ENCODE measurements at regions not wholly inside any gene's neighbourhood (a gene's known extent, or its start where the extent isn't known, plus 50 kb on each side); places are given as distances from the start of the nearest gene placed in this dataset.

GRCh38 chr20:6524305-6524704 is 243.2 kb upstream of the BMP2 start:
- Histone ChIP-seq H3K27ac (ENCODE audit: low read length) (no peak overlapping the region), H3K4me3 (ENCODE audit: low read length) (no peak overlapping the region), H3K27me3 (ENCODE audit: insufficient read depth, low read length) (no peaks in the 10 kb centered on the region), H3K9me3 (ENCODE audit: insufficient read depth, low read depth, low read length) (no peaks in the 10 kb centered on the region; the same call in 1 of the 2 replicates), H3K4me1 (ENCODE audit: insufficient read depth, low read length) (no peaks in the 10 kb centered on the region), H3K9ac (ENCODE audit: low read depth, low read length) (no peak overlapping the region), H3K36me3 (ENCODE audit: insufficient read depth, low read depth, low read length) (no peaks in the 10 kb centered on the region)

- no peaks in the 10 kb centered on the region for H3K4me1 ChIP-seq (ENCODE audit: insufficient read depth, low read length)
Measured at GRCh38 chr20:6519556-6519955, 247.9 kb upstream of the BMP2 start.

DNA sequence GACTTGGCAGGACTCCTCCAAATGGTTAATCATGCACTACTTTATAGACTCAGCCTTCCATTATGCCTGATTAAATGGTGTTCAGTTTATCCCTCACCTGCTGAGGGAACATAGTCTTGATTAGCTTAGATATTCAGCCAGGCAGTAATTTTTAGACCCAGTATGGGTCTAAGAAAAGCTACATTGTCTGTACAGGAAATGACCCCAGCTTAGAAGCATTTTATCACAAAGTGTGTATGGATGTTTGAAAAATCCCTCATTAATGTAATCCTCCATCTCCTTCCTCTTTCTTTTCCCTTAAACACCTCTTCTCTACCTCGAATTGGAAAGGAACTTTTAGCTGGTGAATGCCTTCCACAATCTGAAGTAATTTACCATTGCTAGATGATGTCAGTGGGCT is 252.2 kb upstream of the BMP2 start:
- Histone ChIP-seq H3K9ac (ENCODE audit: low read depth, low read length) (no peak overlapping the region), H3K27ac (ENCODE audit: low read length) (no peak overlapping the region), H3K36me3 (ENCODE audit: insufficient read depth, low read depth, low read length) (no peaks in the 10 kb centered on the region), H3K4me3 (ENCODE audit: low read length) (no peak overlapping the region), H3K9me3 (ENCODE audit: insufficient read depth, low read depth, low read length) (no peaks in the 10 kb centered on the region; the same call in 1 of the 2 replicates), H3K4me1 (ENCODE audit: insufficient read depth, low read length) (no peaks in the 10 kb centered on the region), H3K27me3 (ENCODE audit: insufficient read depth, low read length) (no peaks in the 10 kb centered on the region)

More at GRCh38 chr20:6519556-6519955, 247.9 kb upstream of the BMP2 start:
- no peaks in the 10 kb centered on the region for H3K36me3 ChIP-seq (ENCODE audit: insufficient read depth, low read depth, low read length)
- no peak overlapping the region for H3K27ac ChIP-seq (ENCODE audit: low read length)
- H3K27me3 ChIP-seq (ENCODE audit: insufficient read depth, low read length), result no peaks in the 10 kb centered on the region
- H3K4me3 ChIP-seq (ENCODE audit: low read length), result no peak overlapping the region
- no peaks in the 10 kb centered on the region; the same call in 1 of the 2 replicates for H3K9me3 ChIP-seq (ENCODE audit: insufficient read depth, low read depth, low read length)
- H3K9ac ChIP-seq (ENCODE audit: low read depth, low read length), result no peak overlapping the region

GRCh38 chr20:6513599-6513998 is 253.9 kb upstream of the BMP2 start:
- Histone ChIP-seq H3K4me3 (ENCODE audit: low read length) (no peak overlapping the region), H3K36me3 (ENCODE audit: insufficient read depth, low read depth, low read length) (no peaks in the 10 kb centered on the region), H3K9ac (ENCODE audit: low read depth, low read length) (no peak overlapping the region), H3K4me1 (ENCODE audit: insufficient read depth, low read length) (no peaks in the 10 kb centered on the region), H3K9me3 (ENCODE audit: insufficient read depth, low read depth, low read length) (no peaks in the 10 kb centered on the region; the same call in 1 of the 2 replicates), H3K27ac (ENCODE audit: low read length) (no peak overlapping the region), H3K27me3 (ENCODE audit: insufficient read depth, low read length) (no peaks in the 10 kb centered on the region)

DNA sequence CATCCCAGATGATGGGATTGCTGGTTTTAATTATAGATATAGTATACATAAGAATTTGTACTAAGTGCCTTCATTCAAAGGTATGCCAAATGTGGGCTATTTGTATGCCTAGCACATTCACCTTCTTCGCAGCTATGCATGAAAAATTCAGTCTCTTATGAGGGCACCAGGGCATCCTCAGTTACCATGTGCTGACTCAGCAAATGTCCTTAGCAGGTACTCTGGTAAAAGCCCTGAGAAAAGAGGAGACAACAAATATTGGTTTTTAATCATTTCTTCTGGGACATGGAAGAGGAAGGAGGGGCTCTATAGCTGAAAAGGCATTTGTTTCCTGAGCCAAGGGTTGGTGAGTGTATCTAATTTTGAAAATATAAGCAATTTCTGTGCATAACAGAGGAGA is 258.1 kb upstream of the BMP2 start:
- no peaks in the 10 kb centered on the region for H3K4me1 ChIP-seq (ENCODE audit: insufficient read depth, low read length)
- no peaks in the 10 kb centered on the region for H3K27me3 ChIP-seq (ENCODE audit: insufficient read depth, low read length)
- H3K4me3 ChIP-seq (ENCODE audit: low read length), result no peak overlapping the region
- H3K9me3 ChIP-seq (ENCODE audit: insufficient read depth, low read depth, low read length), result no peaks in the 10 kb centered on the region; the same call in 1 of the 2 replicates
- H3K9ac ChIP-seq (ENCODE audit: low read depth, low read length), result no peak overlapping the region
- no peak overlapping the region for H3K27ac ChIP-seq (ENCODE audit: low read length)
- no peaks in the 10 kb centered on the region for H3K36me3 ChIP-seq (ENCODE audit: insufficient read depth, low read depth, low read length)

GRCh38 chr20:6506906-6507305 is 260.6 kb upstream of the BMP2 start:
- Histone ChIP-seq H3K27me3 (ENCODE audit: insufficient read depth, low read length) (no peaks in the 10 kb centered on the region), H3K27ac (ENCODE audit: low read length) (no peak overlapping the region), H3K4me1 (ENCODE audit: insufficient read depth, low read length) (no peaks in the 10 kb centered on the region), H3K36me3 (ENCODE audit: insufficient read depth, low read depth, low read length) (no peaks in the 10 kb centered on the region), H3K9ac (ENCODE audit: low read depth, low read length) (no peak overlapping the region), H3K4me3 (ENCODE audit: low read length) (no peak overlapping the region), H3K9me3 (ENCODE audit: insufficient read depth, low read depth, low read length) (no peaks in the 10 kb centered on the region; the same call in 1 of the 2 replicates)

DNA sequence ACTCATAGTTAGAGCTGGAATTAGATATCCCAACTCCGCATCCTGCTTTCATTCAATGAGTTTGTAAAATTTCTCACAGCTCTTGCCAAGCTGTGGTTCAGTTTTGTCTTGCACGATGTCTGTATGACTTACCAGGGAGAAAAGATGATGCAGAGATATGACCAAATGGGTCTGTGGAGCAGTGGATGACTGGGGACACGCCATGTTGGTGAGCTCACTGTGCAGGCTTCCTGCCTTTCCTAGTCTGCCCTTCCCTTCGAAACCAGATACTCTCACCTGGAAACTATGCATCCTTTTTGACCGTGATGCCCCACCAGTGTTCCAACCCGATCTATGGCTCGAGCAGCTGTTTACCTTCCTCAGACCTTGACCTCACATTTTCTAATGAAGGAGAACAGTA is 262.7 kb upstream of the BMP2 start:
- Histone ChIP-seq H3K9me3 (ENCODE audit: insufficient read depth, low read depth, low read length) (no peaks in the 10 kb centered on the region), H3K36me3 (ENCODE audit: insufficient read depth, low read depth, low read length) (no peaks in the 10 kb centered on the region), H3K4me3 (ENCODE audit: low read length) (no peak overlapping the region), H3K27me3 (ENCODE audit: insufficient read depth, low read length) (no peaks in the 10 kb centered on the region), H3K27ac (ENCODE audit: low read length) (no peak overlapping the region), H3K4me1 (ENCODE audit: insufficient read depth, low read length) (no peaks in the 10 kb centered on the region), H3K9ac (ENCODE audit: low read depth, low read length) (no peak overlapping the region)

DNA sequence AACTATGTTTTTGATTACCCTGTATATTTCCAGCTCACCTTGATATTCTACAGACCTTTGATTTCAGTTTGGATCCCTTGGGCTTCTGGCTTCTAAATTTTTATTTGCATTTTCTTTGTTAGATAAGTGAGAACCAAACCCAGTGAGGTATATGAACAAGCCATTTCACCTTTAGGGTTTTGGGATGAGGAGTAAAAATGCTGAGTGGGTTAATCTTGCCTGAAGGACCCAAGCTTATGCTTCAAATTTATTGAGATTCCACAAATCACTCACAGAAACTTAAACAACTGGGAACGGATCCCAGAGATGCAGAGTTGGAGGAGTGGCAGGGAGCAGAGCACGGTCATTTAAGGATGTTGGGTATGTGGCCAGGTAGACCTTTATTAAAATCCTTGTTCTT is 263.3 kb upstream of the BMP2 start:
- Histone ChIP-seq H3K4me3 (ENCODE audit: low read length) (no peak overlapping the region), H3K9ac (ENCODE audit: low read depth, low read length) (no peak overlapping the region), H3K36me3 (ENCODE audit: insufficient read depth, low read depth, low read length) (no peaks in the 10 kb centered on the region), H3K27ac (ENCODE audit: low read length) (no peak overlapping the region), H3K9me3 (ENCODE audit: insufficient read depth, low read depth, low read length) (no peaks in the 10 kb centered on the region), H3K4me1 (ENCODE audit: insufficient read depth, low read length) (no peaks in the 10 kb centered on the region), H3K27me3 (ENCODE audit: insufficient read depth, low read length) (no peaks in the 10 kb centered on the region)

GRCh38 chr20:6502999-6503398 is 264.5 kb upstream of the BMP2 start:
- H3K36me3 ChIP-seq (ENCODE audit: insufficient read depth, low read depth, low read length), result no peaks in the 10 kb centered on the region
- no peaks in the 10 kb centered on the region for H3K4me1 ChIP-seq (ENCODE audit: insufficient read depth, low read length)
- H3K9me3 ChIP-seq (ENCODE audit: insufficient read depth, low read depth, low read length), result 0 out of 2 replicates have a peak, but pooled peaks cover 5% of the 10 kb centered on the region
- H3K9ac ChIP-seq (ENCODE audit: low read depth, low read length), result no peak overlapping the region
- no peaks in the 10 kb centered on the region for H3K27me3 ChIP-seq (ENCODE audit: insufficient read depth, low read length)
- no peak overlapping the region for H3K27ac ChIP-seq (ENCODE audit: low read length)
- H3K4me3 ChIP-seq (ENCODE audit: low read length), result no peak overlapping the region

DNA sequence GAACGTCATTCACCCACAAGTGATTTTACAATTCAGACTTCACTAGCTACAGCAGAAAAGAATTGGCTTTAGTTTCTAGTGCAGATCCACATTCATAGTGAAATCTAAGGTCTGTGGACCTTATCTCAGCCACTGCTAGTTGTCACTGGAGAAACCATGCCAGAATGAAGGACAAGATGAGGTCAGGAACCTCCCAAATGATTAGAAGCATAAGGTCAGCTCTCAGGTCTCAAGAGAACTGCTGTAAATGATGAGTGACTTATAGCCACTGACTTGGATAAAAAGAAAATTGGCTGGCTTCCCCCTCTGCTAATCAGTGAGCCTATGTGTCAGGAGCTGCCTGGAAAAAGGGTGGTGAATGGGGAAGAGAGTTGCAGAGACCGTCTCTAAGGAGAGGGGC is 265.3 kb upstream of the BMP2 start:
- H3K27ac ChIP-seq (ENCODE audit: low read length), result no peak overlapping the region
- 0 out of 2 replicates have a peak, but pooled peaks cover 5% of the 10 kb centered on the region for H3K9me3 ChIP-seq (ENCODE audit: insufficient read depth, low read depth, low read length)
- no peaks in the 10 kb centered on the region for H3K36me3 ChIP-seq (ENCODE audit: insufficient read depth, low read depth, low read length)
- H3K9ac ChIP-seq (ENCODE audit: low read depth, low read length), result no peak overlapping the region
- H3K4me1 ChIP-seq (ENCODE audit: insufficient read depth, low read length), result no peaks in the 10 kb centered on the region
- H3K4me3 ChIP-seq (ENCODE audit: low read length), result no peak overlapping the region
- H3K27me3 ChIP-seq (ENCODE audit: insufficient read depth, low read length), result no peaks in the 10 kb centered on the region

- H3K9me3 ChIP-seq (ENCODE audit: insufficient read depth, low read depth, low read length), result 0 out of 2 replicates have a peak, but pooled peaks cover 5% of the 10 kb centered on the region
- no peaks in the 10 kb centered on the region for H3K36me3 ChIP-seq (ENCODE audit: insufficient read depth, low read depth, low read length)
Measured at GRCh38 chr20:6501061-6501460, 266.4 kb upstream of the BMP2 start.

DNA sequence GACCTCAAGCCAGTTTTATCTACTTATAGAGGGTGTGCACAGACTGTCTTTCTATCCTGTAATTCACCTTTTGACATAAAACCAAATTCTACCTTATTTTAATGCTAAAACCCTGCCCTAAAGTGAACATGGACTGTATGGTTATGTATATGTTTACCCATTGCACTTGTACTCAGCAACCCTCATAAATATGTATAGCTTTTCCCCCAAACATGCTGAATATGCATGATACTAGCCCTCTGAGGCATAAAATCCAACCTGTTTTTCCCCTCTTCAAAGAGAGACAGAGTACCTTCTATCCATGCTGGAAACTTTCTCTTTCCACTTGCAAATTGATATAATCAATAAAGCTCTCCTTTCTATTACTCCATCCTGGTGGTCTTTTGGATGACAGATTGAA is 267.9 kb upstream of the BMP2 start:
- no peaks in the 10 kb centered on the region for H3K27me3 ChIP-seq (ENCODE audit: insufficient read depth, low read length)
- H3K9ac ChIP-seq (ENCODE audit: low read depth, low read length), result no peak overlapping the region
- no peaks in the 10 kb centered on the region for H3K36me3 ChIP-seq (ENCODE audit: insufficient read depth, low read depth, low read length)
- no peak overlapping the region for H3K4me3 ChIP-seq (ENCODE audit: low read length)
- 0 out of 2 replicates have a peak, but pooled peaks cover 5% of the 10 kb centered on the region for H3K9me3 ChIP-seq (ENCODE audit: insufficient read depth, low read depth, low read length)
- H3K27ac ChIP-seq (ENCODE audit: low read length), result no peak overlapping the region
- no peaks in the 10 kb centered on the region for H3K4me1 ChIP-seq (ENCODE audit: insufficient read depth, low read length)

More at GRCh38 chr20:6501061-6501460, 266.4 kb upstream of the BMP2 start:
- no peaks in the 10 kb centered on the region for H3K4me1 ChIP-seq (ENCODE audit: insufficient read depth, low read length)
- H3K27ac ChIP-seq (ENCODE audit: low read length), result no peak overlapping the region
- no peak overlapping the region for H3K9ac ChIP-seq (ENCODE audit: low read depth, low read length)
- no peak overlapping the region for H3K4me3 ChIP-seq (ENCODE audit: low read length)
- H3K27me3 ChIP-seq (ENCODE audit: insufficient read depth, low read length), result no peaks in the 10 kb centered on the region
